HG02678 (cell line): ENCODE measurements at regions not wholly inside any gene's neighbourhood (a gene's known extent, or its start where the extent isn't known, plus 50 kb on each side); places are given as distances from the start of the nearest gene placed in this dataset.
"Not testable (repeated sequence)": the region's sequence is repeated elsewhere in the genome, so short reads cannot be mapped to it uniquely, and the experiment has no call there.

Experiments used
- ATAC-seq: cut with Tn5 transposase; IDR thresholded peaks from one replicate; pipeline ENCODE4 v1.9.1; 2021; ENCODE audit warnings: mild to moderate bottlenecking, moderate library complexity; ENCODE audit not compliant: unreplicated experiment

GRCh38 chr14:81738946-81739659 lies 205.4 kb upstream of the SEL1L start:
- ATAC-seq: no peak

DNA sequence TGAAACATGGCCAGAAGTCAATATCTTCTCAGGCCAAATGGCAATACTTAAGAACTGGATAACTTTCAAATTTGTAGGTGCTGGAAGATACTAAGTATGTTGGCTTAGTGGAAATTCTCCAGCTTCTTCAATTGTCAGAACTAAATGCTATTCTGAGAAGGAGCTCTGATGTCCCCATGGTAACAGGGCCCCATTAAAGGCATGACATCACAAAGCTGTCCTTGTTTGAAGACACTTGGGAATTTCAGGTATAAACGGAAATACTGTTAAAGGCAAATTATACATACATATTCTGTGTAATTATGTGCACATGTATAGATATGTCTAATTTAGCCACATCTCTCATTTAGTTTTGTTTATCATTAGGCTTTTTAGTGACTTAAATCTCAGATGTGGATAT lies 210.0 kb upstream of the SEL1L start:
- no peak for ATAC-seq

- no peak for ATAC-seq
Observed at GRCh38 chr14:81751198-81751597, 217.5 kb upstream of the SEL1L start.

DNA sequence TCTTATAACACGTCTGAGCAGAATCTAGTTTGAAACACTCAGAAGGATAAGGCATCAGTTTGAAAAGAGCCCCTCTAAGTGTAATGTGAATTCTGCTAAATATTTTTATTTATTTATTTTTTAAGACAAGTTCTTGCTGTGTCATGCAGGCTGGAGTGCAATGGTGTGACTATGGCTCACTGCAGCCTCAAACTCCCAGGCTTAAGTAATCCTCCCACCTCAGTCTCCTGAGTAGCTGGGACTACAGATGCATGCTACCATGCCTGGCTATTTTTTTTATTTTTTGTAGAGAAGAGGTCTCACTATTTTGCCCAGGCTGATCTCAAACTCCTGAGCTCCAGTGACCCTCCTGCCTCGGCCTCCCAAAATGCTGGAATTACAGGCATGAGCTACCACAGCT lies 225.9 kb upstream of the SEL1L start:
- no peak for ATAC-seq

DNA sequence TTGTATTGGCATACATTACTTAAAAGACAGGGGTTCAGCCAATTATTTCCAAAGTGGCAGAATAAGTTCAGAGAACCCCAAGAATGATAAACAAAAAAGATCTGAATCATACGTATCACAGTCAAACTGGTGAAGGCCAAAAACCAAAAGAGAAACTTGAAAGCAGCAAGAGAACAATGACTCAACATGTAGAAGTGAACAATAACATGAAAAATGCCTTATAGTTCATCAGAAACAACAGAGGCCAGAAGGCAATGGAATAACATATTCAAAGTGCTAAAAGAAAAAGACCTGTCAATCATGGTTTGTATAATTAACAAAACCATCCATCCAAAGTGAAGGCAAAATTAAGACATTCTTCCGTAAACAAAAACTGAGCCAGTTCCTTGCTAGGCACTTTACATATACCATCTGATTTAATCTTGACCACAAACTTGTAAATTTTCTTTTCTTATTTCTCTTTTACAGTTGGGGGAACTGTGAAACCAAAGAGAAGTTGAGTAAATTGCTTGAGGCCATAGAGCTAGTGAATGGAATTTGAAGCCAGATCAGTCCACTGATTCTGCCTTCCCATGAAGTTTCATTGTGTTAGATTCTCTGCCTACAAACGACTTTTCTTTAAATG lies 232.1 kb upstream of the SEL1L start:
- ATAC-seq: no peak

DNA sequence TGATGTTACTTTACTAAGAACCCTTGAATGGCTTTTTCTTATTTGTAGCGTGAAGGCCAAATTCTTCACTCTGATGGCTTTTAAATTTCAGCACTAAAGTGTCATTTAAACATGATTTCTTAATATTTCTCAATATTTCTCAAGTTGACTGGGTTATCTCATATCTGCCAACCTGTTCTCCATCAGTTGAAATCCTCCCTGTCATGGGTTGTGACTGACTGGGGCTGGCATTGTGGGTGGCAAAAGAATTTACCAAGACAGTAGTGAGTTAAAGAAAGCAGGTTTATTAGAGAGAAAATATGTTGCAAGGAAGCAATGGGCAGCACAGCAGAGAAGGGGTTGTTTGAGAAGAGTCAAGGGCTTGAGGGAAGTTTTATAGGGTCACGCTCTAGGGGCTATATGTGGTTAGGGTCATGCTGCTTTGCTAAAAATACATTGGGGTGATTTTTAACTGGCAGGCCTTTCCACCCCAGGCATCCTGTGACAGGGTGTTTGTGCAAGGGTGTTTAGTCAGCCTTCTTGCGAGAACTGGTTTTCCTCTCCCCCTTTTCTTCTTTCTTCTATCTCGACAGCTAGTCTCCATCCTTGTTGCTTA lies 232.8 kb upstream of the SEL1L start:
- ATAC-seq: no peak

DNA sequence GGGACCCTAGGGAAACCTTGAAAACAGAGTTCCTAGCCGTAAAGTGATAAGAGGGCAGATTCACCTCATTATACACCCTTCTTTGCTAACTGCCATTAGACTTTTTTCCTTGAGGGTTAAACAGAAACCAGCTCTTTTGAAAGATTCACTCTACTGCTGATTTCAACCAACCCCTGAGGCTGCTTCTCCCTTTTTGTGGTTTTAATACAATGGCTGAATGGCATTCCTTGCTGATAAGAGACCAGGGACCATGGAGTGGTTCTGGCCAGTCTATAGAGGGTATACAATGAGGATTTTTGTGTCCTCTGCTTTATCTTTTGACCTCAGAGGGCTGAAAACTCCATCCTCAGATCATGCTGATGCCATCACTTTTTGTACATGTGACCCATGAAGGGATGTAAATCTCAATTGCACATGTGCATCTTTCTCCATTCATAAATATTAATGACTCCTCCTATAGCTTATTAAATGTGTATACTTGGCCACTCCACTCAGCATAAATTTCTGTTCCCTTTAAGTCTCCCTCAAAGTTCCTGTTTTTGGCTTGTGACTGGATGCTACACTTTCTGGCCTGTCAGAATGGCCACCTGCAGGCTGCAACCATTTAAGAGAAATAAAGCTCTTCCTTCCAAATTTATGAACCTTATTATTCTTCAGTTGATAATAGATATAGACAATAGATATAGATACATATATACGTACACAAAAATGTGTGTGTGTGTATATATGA lies 233.8 kb upstream of the SEL1L start:
- ATAC-seq: no peak

GRCh38 chr14:81771651-81772275 lies 238.1 kb upstream of the SEL1L start:
- no peak for ATAC-seq

DNA sequence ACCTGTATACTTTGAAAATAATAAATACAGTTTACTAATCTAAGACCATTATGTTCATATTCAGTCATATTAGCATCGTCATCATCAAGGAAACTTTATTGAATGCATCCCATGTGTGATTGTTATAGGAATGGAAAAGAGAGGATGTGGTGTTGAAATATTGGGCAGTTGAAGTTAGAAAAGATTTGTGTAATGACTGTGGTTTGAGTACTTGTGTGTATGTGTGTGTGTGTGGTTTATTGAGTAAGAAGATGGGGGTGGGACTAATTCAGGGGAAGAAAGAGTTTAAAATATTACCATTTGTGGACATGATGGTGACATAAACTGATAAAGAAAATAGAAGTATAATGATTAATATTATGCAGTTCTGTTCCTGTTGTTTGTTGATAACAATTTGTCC lies 238.7 kb upstream of the SEL1L start:
- no peak for ATAC-seq

DNA sequence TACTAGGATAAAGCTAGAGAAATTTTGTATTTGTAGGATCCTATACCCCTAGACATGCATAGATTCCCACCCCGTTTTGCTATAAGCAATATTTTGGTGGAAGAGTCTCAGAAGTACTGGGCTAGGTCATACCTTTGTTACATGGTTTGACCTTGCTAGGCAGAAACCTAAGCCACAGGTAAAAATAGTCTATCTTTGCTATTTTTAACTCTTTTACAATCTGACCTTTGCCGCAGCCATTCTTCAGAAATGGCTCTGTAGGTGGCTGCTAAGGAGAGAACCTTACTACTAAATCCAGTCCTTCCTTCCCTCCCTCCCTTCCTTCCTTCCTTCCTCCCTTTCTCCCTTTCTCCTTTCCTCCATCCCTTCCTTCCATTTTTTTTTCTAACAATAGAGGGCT lies 242.9 kb upstream of the SEL1L start:
- no peak for ATAC-seq

GRCh38 chr14:81781798-81782197 lies 248.1 kb upstream of the SEL1L start:
- ATAC-seq: not testable (repeated sequence)

- ATAC-seq: no peak
Observed at GRCh38 chr14:81784084-81784483, 250.4 kb upstream of the SEL1L start.

DNA sequence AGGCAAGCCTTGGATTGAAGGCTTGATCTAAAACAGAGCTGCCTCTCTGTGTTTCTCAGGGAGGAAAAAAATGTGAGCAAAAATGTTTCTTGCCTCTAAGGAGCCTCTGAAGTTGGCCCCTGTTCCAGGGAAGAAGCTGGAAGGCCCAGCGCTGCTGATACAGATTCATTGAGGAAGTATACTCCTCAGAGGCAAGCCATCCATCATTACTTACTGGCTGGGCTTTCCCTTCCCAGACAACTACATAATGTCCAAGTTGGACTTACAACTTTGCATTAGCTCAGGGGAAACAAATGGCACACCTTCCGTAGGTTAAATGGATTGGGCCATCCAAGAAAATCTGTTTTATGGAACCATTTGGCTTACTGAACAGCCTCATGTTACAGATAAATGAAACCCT lies 263.7 kb upstream of the SEL1L start:
- ATAC-seq: no peak

- ATAC-seq: no peak
Observed at GRCh38 chr14:81801921-81802320, 268.3 kb upstream of the SEL1L start.

DNA sequence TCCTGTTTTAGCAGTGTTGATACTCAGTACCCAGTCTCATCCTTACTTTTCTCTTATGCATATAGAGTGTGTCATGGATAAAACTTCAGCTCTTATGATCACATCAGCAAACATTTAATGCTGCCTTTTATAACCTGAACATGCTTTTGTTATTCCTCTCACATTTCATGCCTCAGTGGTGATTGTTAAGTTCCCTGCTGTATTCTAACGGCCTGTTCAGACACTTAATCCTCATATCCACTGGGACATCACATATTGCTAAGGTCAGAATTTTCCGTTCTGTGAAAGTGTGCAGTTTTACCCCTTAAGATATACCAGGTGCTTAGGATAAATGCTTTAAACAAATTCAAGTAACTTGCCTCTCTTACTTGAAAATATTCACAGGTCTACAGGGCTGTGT lies 268.7 kb upstream of the SEL1L start:
- ATAC-seq: no peak

GRCh38 chr14:81805785-81806184 lies 272.1 kb upstream of the SEL1L start:
- ATAC-seq: no peak

DNA sequence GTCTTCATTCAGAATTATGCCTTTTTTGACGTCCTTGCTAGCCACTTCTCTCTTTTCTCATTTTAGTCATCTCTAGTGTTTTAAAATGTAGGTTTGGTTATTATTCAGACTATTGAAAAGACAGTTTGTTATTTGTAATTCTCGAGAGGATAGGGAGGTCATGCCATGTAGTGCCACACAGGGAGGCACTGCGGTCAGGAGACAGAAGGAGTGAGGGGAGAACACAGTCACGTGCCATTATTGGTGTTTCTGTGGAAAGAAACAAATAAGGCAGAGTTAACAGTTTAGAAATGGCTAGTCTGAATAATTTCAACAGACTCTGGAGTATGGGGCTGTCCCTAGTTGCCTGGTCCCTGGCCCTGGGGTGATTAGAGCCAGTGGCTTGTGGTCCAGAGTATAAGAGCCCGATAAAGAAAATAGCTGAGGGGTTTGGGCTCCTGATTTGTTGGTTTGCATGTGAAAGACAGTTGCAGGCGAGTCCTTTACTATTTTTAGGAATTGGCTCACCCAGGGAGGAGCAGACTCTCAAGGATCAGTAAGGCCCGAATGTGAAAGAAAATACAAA lies 278.1 kb upstream of the SEL1L start:
- no peak for ATAC-seq

- ATAC-seq: no peak
Observed at GRCh38 chr14:81818271-81818670, 284.6 kb upstream of the SEL1L start.

DNA sequence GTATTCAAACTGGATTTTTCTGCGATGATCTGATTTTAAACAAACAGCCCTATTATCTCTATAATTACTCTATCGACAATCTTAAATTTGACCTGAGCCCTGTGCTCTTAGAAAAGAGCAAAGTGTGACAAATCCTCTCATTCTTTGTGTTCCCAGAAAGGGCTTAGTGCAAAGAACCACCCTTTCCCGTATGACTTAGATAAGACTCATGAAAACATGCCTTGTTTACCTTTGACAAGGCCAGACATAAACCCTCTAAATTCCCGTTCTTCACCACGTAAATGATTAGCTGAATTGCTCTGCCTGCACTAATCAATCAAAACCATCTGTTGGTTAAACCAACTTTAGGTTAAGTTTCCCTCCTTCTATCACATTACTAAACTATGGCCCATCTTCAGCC lies 285.7 kb upstream of the SEL1L start:
- no peak for ATAC-seq

GRCh38 chr14:81819910-81820309 lies 286.3 kb upstream of the SEL1L start:
- ATAC-seq: no peak

DNA sequence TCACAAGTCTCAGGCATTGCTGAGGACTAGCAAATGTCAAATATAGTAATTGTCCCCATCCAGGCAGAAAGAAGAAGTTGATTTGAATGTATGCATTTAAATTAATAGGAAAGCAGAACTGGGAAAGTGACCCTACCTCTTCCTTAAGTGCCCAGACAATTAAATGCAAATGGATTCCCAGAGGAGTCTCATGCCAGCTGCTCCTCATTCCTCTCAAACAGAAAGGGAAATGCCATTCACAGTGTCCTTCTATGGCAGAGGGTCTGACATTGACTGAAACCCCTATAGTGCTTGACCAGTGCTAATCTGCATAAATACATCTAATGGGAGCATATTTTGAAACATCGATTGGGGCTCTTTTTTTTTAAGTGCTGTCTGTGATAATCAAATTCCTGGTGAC lies 292.4 kb upstream of the SEL1L start:
- ATAC-seq: no peak
